NCI-H2227 (cell line): ENCODE measurements at regions not wholly inside any gene's neighbourhood (a gene's known extent, or its start where the extent isn't known, plus 50 kb on each side); places are given as distances from the start of the nearest gene placed in this dataset.

Experiments
- DNase-seq: peaks from one replicate; lab custom pipeline; 2025; ENCODE audit not compliant: unreplicated experiment; lab: John Stamatoyannopoulos, UW

DNA sequence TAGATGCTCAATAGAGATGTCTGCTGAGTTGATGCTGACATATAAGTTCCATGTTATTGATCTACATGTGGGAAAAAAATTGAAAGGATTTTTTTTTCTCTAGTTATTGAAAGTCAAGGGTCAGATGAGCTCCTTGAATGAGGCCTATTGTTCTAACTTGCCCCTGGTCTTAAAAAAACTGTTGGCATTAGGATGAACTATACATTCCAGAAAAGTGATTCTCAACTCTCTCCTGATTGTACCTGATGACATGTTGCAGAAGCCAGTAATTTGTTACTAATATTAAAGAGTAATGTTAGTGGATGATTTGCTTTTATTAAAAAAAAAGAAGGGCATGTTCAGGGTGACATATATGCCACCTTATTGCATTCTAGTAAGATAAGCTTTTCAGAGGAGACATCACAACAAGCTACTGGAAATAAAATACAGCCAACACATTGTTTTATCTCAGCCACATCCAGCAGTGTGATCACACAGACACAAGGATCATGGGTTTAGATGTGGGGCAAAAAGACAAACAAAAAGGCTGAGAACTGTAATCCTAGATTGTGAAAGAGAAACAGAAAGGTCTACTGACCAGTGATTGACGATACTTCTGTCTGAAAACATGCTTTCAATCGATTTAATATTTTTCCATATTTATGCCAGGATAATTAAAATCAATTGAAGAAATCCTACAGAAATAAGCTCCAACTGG lies 1314.1 kb upstream of the C9orf72 start:
- DNase-seq, result no peak

DNA sequence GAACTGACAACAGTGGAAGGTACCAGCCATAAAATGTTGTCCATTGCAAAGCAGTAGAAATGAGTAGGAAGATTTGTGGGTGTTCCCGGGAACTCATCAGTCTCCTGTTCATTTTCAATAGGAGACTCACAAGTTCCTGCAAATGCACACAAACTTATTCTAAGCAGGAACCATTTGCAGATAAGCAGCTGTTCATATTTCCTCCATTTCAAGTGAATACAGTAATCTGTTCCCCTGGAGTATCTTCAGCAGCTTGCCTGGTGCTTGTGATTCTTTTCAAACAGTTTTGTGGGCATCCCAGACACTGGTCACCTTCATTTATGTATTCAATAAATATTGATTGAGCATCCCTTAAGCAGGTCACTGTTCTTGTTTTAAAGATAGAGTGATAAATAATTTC lies 1315.5 kb upstream of the C9orf72 start:
- no peak for DNase-seq

DNA sequence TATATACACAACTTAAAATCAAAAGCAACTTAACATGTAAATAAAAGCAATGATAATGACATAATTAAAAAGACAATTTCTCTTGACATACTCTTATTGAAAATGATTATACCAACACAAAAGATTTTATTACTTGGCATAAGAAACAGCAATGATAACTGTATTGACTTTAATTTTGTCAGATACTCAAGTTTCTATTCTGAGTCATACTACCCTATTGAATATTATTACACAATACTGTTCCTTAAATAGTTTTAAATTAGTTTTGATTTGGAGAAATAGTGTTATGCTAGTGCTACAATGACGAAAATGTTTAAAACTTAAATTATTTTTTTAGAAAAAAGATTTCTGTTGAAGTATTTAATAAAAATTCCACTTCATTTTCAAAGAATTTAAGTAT lies 1319.3 kb upstream of the C9orf72 start:
- DNase-seq, result no peak

GRCh38 chr9:28899267-28899666 lies 1326.0 kb upstream of the C9orf72 start:
- no peak for DNase-seq

- DNase-seq, result no peak
These were observed 1326.6 kb upstream of the C9orf72 start for GRCh38 chr9:28899926-28900325.

GRCh38 chr9:28900406-28900805 lies 1327.1 kb upstream of the C9orf72 start:
- no peak for DNase-seq

DNA sequence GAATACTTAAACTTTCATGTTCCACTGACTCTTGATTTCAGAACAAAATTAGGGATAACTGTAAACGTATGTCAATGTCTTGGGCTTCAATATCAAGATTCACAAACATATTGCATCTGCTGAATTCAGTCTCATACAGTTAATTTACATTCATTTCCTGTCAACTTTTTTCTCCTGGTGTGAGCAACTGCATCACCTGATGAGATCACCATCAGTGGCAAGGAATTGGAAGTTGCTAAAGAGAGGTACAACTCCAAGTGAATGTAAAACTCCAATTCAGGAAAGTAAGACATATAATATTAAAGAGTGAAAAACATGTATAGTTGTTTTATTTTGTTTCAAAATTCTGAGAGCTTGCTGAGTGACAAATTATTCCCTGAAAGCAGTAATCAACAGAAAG lies 1336.2 kb upstream of the C9orf72 start:
- no peak for DNase-seq

DNA sequence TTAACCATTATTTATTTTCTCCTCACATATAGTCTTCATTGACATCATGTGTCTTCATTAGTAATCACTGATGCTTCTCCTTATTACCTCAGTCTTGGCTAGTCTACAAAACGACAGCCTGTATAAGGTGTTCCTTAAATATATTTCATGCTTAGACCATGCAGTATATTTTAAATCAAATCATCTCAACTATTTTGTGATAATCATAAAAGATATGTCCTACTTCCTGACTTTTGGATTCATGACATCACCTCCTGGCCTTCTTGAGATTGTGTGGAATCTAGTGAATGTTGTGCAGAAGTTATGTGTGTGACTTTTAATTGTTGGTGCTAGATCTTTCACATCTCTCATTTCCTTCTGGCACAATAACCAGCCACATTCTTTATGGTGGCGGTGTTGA lies 1339.3 kb upstream of the C9orf72 start:
- DNase-seq, result no peak

GRCh38 chr9:28915202-28915930 lies 1342.1 kb upstream of the C9orf72 start:
- no peak for DNase-seq

- no peak for DNase-seq
These were observed 1343.1 kb upstream of the C9orf72 start for GRCh38 chr9:28916348-28916747.

- DNase-seq, result no peak
These were observed 1348.7 kb upstream of the C9orf72 start for GRCh38 chr9:28921857-28922500.

- DNase-seq, result no peak
These were observed 1349.6 kb upstream of the C9orf72 start for GRCh38 chr9:28922891-28923290.

GRCh38 chr9:28923351-28923750 lies 1350.1 kb upstream of the C9orf72 start:
- DNase-seq, result no peak

- no peak for DNase-seq
These were observed 1351.9 kb upstream of the C9orf72 start for GRCh38 chr9:28925157-28925556.

GRCh38 chr9:28926306-28926705 lies 1353.0 kb upstream of the C9orf72 start:
- DNase-seq, result no peak

- no peak for DNase-seq
These were observed 1354.4 kb upstream of the C9orf72 start for GRCh38 chr9:28927691-28928090.

GRCh38 chr9:28929433-28929832 lies 1356.2 kb upstream of the C9orf72 start:
- DNase-seq, result no peak

- no peak for DNase-seq
These were observed 1357.5 kb upstream of the C9orf72 start for GRCh38 chr9:28930766-28931165.

- DNase-seq, result no peak
These were observed 1360.8 kb upstream of the C9orf72 start for GRCh38 chr9:28934111-28934510.

DNA sequence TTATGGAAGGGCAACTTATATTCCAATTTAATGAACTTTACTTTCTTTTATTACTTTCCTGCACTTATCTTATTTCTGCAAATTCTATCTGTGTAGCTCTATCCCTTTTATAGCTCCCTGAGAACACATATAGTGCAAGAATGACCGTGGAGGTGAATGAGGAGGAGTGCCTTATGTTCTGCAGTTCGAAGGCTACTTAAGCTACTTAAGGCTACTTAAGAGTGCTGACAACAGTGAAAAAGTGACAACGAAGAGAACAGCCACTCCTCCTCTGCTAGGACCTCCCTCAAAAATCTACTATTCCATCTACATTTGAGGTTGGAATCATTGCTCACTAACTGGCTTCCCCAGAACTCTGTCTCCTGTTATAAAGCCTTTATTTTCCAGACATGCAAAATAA lies 1365.7 kb upstream of the C9orf72 start:
- no peak for DNase-seq

GRCh38 chr9:28941856-28942255 lies 1368.6 kb upstream of the C9orf72 start:
- no peak for DNase-seq

GRCh38 chr9:28942941-28943340 lies 1369.7 kb upstream of the C9orf72 start:
- DNase-seq, result no peak
